HuH-7 (cell line): ENCODE measurements at regions not wholly inside any gene's neighbourhood (a gene's known extent, or its start where the extent isn't known, plus 50 kb on each side); places are given as distances from the start of the nearest gene placed in this dataset.

Experiments used
- DNase-seq: peaks from one replicate; pipeline ENCODE4 v3.0.0; 2011; ENCODE audit warnings: low spot score

DNA sequence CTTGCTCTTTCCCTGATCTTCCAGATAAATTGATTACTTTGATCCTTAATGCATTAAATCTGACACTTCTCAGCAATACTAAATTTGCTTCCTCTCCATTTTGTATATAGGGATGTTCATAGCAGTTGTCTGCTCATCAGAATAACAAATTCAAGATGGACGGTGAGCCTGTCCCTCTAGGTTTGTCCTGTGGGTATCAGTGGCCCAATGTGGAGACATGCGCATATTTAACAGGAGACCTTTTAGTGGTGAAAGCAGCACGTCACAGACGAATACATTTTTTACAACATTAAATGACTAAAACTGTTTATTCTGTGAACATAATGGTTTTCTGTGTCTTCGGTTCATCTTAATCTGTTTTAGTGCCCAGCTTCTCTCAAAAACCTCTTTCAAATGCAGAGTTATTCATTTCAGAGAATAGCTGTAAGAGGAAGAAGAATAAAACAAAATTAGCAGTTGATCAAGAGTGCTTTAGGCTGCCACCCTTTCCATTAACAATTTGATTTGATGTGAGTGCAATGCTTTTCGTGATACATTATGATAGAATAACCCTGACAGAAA, 1970.4 kb upstream of the WWC1 start:
- no peak for DNase-seq

DNA sequence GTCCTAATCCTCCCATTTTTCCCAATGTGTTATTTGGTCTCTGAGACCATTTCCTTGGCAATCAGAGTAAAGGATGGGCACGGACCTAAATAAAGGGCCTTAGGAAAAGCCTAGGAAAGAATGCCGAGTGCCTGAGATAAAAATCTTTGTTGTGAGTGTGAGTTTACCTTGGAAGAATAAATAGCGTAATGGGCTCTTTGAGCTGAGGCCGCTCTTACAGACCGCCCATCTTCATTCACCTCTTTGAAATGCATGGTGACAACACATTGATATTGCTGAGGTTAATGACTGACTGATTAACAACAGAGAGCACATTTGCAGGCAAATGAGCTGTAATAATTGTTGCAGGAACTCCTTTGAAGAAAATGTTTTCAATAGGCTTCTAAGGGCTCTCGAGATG, 1967.1 kb upstream of the WWC1 start:
- no peak for DNase-seq

DNA sequence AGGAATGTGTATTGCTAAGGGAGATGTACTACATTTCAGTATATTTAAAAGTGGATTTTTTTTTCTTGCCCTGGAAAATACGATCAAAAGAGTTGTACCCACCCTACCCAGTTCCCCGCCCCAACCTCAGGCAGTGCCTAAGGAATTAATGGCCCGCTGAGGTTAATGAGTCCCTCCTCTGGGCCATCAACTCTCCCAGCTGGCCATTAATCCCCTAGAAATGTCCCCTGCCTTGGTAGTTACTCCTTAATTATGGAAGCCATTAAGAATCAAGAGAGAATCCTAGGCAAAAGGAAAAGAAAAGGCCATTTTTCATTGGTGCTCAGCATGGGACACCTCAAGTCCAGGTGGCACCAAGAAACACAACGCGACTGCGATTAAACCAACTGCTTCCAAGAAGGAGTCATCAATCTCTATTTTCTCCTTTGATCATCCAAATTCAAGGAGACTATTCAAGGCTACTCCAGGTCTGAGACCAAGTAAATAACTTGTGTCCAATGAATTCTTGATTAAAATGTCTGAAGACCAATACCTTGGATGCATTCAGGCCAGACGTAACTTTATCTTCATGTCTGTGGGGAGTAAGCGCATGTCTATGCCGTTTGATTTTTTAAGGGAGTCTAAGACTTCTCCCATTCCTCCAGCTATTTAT, 1962.2 kb upstream of the WWC1 start:
- DNase-seq = no peak

DNA sequence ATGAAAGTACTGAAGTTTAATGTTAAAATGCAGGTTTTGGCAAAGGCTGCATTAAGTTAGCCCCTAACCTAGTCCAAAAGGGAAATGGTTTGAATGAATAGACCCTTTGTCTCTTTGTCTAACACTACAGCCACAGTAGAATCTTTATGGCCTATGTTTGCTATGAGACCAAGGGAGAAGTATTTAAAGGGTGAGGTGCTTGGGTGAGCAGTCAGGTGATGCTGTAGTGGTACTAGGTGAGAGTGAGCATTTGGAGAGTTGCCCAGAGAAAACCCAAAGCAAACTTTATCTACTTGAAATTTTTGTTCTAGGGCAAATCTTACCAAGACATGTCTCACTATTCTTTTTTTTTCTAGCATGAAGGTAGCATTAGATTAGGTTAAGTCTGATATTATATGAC, 1961.4 kb upstream of the WWC1 start:
- DNase-seq = peak; percentile 12

DNA sequence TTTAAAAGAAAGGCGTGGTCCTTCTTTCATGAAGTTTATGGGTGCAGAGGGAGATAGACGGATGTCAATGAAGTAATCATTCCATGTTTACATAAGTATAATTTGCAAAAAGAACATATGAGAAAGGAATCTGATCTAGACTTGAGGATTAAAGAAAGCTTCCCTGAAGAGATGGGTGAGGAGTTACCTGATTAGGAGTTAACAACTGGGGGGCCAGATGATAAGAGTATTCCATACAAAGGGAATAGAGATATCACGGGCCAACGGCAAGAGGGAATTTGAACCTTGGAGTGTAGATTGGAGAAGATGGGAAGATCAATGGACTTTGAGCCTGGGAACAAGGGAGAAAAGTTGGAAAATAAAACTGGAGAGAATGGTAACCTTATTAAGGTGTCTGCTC, 1959.9 kb upstream of the WWC1 start:
- no peak for DNase-seq

DNA sequence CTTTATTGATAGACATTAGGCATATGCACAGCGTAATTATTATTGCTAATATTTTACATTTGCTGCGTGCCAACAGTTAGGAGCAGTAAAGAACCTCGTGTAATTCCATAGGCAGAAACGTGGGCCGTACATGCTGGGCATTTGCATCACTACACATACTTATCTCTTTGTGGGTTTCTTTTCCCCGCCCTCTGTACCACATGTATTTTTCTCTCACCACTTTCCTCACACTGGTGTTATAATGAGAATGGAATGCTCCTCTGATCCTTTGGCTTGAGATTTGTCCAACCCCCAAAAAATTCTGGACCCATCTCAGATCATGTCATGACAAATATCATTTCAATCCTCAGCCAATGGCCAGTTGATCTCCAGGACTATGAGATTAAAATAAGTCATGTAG, 1952.6 kb upstream of the WWC1 start:
- DNase-seq = no peak

DNA sequence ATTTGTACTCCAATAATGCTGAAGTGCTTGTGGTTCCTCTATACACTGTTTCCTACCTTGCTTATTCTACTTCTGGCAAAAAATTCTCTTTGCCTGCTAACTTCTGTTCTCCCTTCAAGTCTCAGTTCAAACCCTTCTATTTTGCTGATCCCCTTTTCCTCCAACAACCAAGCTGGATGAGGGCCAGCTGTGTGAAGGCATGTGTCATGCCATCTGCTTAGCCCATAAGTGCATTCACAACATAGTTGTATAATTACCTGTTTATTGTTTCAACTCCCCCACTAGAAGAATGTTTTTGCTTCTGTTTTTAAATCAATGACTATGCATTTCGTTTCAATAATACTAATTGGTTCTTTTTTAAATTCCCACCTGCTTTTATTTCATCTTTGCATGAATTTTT, 1951.4 kb upstream of the WWC1 start:
- no peak for DNase-seq

DNA sequence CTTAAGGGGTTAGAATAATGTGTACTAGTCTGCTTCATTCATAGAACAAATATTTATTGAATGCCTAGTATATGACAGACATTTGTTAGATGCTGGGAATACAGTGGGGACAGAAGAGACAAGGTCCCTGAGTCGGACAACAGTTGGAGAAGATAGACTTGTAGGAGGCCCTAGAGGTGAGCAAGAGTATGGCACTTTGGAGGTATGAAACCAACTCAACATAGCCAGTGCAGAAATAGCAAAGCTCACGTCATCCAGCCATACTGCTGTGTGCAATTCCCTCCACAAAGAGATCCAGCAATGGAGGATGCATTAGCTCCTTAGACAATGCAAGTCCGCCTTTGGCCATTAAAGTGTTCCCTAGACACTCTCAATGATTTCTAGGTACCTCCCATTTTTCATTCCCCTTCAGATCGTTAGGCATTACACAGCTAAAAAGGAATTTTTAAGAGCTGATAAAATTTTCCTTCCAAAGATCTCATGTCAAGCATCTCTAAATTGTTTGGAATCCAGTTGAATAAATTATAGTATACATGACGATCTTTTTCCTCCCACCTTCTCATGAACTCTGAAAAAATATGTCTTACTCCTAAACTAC, 1949.6 kb upstream of the WWC1 start:
- peak; percentile 10 for DNase-seq

DNA sequence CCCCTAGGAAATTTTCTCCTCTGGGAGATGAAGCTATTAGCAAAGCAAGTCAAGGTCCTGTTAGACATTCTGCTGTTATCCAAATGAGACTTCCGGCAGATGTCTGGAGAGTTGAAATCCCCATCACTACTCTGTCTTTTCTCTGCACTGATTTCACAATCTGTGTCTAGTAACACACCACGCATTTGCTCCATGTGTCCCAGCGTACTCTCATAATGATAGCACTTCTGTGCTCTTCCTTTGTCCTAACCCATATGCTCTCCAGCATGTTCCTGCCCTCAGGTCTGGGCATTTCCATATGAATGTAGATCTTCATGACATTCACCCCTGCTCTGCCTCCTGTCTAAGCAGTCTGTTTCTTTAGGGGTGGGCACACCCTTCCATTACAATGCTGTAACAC, 1949.0 kb upstream of the WWC1 start:
- no peak for DNase-seq

DNA sequence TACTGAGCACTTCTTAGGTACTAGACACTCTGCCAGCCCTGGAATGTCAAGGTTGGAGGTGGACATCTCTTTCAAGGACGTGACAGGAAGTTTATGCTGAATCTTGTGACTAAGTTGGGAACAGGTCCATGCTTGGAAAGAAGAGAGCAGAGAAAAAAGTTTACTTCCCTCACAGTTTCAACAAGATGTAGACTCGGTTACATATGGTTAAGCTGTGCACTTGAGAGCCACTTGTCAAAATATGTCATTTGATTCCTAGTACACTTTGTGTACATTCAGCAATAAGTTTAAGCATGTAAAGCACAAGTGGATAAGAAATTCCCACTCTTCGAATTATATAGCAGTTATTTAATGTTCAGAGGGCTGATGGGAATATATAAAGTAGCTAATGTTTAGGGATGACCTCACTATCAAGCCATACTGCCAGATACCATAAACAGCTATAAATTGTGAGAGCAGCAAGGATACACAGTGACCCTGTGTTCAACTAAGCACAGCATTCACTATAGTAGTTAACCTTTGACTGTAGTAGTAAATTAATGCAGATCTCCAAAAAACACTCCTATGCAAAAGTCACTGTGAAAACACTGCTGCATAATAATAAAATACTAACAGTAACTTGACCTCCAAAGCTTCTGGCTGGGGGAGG, 1944.6 kb upstream of the WWC1 start:
- DNase-seq = no peak

DNA sequence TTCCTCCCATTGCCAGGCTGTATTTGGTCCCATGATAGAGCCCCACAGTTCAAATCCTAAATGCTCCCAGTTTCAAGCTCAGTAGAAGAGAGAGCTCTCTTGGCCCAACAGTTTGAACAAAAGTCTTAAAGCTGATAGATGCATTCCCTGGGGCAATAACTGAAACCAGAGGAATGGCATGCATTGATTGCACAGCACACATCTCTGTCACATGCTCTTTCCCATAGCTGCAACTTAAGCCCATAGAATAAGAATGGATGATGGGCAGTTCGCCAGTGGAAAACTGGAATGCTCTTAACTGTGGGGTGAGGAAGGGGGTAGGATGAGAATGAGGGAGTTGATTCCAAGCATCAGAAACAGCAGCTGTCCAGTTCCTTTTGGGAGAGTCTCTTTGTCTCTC, 1942.4 kb upstream of the WWC1 start:
- no peak for DNase-seq

DNA sequence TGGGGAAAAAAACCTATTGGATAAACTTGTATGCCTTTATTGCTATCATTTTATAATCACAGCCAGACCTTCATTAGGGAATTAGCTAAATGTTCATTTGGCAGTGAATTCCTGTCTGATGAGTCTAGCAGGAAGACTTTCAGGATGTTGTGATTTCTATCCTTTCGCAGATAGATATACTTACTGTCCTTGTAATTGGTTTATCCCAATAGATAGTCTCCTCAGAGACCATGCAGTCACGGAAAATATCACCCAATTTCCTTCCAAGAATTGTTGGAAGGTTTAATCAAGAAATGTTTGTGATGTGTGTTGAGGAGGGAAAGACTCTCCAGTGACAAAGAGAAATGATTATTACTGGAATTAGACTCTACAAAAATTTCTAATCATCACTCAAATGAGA, 1937.9 kb upstream of the WWC1 start:
- no peak for DNase-seq

DNA sequence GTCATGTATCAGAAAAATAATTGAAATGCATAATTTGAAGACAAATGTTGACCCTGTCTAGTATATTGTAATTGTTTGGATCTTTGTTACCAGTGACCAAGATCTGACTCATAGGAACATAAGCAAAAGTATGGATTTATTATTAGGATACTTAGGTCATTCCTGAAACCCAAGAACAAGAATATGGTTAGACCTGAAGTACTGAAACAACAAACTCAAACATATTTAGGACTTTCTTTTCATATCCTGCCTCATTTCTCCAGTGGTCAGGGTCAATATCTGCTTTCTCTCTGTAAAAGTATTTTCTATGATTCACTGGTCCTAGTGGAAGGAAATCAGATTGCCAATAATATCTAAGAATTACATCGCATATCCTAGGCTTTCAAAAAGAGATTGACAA, 1937.1 kb upstream of the WWC1 start:
- DNase-seq = no peak

DNA sequence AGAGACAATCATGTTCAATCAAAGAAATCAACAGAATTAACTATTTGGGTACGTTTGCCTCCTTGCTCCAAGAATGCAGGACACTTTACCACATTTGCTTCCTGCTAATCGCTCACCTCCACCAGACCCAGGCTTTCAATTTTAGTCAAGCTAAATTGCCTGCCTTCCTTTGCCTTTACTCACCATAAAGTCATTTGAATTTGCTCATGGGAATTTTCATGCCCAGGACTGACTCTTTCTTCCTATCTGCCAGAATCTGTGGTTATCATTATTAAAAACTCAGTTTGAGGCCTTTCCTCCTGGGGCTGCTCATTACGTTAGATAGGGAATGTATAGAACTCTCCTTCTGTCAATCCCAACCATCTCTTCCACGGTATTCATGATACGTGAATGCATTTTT, 1935.3 kb upstream of the WWC1 start:
- no peak for DNase-seq

DNA sequence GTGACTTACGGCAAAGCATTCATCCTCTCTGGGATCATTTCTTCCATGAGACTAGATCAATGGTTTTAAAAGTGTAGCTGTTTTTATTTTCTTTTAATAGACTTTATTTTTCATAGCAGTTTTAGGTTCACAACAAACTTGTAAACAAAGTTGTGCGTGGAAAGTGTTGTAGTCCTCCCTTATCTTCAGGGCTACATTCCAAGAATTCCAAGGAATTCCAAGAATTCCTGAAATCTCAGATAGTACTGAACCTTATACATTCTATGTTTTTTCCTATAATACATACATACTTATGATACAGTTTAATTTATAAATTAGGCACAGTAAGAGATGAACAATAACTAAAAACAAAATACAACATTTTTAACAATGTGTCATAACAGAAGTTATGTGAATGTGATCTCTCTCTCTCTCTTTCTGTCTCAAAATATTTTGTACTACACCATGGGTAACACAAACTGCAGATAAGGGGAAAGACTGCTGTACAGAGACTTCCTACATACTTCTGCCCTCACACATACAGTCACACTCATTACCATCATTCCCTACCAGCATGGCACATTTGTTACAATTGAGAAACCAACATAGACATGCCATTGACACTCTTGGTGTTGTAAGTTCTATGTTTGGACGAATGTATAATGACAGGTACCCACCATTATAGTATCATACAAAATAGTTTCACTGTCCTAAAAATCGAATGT, 1933.2 kb upstream of the WWC1 start:
- no peak for DNase-seq

DNA sequence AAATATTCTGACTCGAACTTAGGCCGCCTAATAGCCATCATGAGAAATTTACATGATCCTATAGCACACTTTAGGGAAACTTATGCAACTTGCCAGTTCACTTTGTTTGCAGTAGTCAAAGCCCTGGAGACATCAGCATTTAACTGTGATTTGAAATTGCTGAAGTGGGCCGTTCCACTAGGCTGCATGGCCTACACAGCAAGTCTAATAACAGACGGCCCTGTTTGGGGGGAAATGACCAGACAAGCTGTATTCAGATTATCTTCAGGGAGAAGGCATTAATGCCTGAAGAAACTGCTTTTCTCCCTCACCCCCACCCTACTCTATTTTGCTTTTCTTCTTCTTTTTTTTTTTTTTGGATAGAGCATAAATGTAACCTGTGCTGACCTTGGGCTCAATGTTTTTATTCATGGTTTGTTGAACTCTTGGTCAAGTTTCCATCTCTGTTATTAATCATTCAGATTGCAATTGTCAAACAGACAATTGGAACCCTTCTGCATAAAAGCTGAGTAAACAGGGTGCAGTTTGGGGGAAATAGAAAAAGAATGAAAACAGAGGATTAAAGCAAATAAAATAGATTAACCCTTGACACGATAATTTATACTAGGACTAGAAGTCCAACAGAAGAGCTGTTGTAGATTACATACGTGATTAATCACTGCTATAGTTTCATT, 1928.2 kb upstream of the WWC1 start:
- DNase-seq = no peak

DNA sequence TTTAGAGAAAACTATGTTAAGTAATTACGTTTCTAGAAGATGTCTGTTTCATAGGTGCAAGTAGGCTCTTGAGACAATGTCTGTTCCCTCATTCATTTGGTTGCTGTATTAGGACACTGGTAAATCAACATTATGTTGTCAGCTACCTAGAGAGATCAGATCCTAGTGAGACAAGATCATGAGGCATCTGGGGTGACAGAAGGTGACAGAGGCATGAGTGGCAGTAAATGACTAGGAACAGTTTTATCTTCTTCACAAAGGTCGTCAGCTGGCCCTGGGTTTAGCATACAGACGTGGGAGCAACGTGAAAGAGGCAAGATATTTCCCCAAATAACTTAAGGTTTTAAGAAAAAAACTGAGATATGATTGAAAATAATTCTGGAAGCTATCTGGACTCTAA, 1926.3 kb upstream of the WWC1 start:
- DNase-seq = no peak

DNA sequence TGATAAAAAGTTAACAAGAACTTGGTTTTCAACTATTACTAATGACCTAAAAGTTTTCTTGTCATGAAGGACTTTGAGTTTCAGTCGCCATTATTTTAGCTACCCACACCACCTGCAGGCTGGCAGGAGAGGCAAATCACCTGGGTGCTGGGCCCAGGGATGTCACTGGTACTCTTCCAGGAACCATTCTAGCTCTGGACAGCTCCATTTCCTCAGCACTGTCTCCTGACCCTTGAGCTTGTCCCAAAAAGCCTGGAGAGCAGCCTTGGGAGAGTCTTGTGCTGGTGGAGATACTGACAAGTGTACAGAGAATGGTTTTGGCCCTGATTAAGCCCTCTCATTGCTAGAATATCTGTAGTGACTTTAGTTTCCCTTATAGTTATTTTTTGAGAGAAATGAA, 1924.1 kb upstream of the WWC1 start:
- no peak for DNase-seq

DNA sequence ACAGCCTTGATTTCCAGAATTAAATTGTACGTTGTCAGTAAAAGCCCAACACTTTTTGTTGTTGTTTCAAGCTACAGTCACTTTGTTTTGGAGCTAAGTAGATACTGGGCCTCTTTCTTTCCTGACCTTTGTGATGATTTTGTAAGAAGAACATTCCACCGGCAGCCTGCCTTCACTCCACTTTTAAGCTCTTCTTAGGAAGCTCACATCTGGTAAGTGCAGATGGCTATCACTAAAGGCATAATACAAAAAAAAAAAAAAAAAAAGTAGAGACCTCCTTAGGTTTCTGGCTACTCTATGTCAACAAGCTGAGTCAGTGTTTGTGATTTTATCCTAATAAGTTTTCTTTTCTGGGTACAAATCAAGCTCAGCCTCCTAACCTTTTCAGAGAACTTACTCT, 1922.1 kb upstream of the WWC1 start:
- DNase-seq = no peak

DNA sequence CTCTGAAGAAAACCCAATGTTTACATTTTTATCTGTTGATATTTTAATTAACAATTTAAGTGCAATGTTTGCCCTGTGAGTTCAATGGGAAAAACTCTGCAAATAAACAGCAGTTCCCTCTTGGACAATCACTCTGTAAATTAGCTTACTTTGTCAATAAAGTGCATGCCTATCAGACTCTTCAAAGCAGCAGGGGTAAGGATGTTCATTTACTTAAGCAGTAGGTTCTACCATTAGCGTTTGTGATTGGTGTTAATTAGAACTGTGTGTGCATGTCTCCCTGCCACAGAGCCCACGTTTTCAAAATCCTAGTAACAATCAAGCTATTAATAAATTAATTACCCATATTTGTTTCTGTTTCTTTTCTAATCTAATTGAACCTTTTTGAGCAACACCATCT, 1921.6 kb upstream of the WWC1 start:
- DNase-seq = no peak

DNA sequence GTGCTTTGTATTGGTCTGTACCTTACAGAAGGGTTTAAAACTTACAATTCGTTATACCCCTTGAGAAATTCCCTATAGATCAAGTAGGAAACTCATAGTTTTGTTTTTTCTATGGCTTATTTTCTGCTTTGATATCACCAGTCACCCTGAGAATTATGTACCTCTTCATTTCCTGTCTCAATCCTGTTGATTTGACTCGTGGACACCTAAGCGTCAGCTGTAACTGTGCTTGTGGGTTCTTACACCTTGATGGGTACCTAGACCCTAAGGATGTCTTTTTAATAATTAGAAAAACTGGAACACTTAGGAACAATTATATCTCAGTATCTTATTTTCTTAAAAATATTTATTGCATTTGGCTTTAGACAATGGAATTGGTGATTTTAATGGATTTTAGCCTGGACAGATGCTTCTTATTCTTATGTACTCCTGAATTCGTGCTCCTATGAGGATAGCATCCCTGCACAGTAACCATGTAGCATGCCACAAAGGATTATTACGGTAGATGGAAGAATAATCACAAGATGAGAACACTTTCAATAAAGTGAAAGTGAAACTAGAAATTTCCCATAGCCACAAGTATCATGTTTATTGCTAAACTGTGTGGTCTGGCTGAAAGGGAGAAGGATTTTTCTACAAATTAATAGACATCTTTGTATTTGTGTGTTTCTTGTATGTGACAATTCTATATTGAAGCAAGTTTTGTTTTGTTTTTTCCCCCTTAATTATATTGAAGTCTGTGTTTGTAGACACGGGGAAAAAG, 1920.3 kb upstream of the WWC1 start:
- no peak for DNase-seq

DNA sequence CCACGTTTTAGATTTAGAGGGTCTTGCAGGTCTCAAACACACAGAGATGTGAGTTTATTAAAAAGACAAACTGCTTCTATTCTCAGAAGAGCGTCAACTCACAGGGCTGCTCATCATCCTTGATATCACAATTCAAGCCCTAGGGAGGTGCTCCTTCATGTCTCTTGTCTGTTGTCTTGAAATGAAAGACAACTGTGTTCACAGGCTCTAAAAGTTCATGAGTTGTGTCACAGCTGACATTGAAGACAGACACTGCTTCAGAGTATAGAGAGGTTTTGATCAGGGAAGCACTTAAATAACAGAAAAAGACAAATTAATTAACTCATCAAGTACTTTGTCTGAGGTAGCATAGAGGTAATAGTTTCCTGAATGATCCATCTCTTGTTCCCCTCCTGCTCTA, 1917.6 kb upstream of the WWC1 start:
- no peak for DNase-seq
